ENCODE measurements at regions not wholly inside any gene's neighbourhood (a gene's known extent, or its start where the extent isn't known, plus 50 kb on each side); places are given as distances from the start of the nearest gene placed in this dataset.

DNA sequence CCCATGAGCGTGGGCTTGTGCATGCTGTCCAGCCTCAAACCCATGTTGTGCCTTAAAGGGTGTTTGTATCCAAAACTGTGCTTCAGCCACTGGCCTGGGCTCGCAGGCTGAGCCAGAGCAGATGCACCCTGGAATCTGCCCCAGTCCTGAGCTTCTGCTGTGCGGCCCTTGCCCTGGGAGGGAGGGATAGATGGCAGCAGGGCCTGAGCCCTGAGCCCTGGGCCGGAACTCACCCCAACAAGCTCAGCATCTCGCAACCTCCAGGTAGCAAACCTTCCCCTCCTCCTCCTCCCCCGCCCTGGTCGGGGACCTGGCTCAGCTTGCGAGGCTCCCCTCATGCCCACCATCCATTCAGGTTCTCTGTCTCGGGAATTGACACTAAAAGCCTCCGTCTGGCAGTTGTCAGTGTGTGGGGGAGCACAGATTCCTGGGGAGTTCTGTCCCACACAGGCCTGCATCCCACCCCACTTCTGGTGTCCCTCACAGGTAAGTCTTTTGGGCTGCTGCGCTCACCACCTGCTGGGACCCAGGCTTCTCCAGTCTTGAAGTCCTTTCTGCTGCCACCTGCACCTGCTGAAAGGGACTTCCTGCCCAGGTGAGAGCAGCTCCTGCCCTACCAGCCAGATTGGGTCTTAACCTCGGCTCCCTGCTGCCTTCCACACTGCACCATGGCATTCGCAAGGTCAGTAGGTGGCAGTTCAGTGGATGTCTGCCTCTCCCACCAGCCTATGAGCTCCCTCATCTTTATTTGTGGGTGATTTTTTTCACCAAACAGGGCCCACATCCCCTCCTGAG, 55.2 kb upstream of the OLFM1 start:
- no peak overlapping the region for H3K4me3 ChIP-seq (replicated peaks; ENCODE audit: low read depth, low read length)
- no peak for DNase-seq (ENCODE audit: extremely low read depth, low read depth)
- TF ChIP-seq, protein P1, sequence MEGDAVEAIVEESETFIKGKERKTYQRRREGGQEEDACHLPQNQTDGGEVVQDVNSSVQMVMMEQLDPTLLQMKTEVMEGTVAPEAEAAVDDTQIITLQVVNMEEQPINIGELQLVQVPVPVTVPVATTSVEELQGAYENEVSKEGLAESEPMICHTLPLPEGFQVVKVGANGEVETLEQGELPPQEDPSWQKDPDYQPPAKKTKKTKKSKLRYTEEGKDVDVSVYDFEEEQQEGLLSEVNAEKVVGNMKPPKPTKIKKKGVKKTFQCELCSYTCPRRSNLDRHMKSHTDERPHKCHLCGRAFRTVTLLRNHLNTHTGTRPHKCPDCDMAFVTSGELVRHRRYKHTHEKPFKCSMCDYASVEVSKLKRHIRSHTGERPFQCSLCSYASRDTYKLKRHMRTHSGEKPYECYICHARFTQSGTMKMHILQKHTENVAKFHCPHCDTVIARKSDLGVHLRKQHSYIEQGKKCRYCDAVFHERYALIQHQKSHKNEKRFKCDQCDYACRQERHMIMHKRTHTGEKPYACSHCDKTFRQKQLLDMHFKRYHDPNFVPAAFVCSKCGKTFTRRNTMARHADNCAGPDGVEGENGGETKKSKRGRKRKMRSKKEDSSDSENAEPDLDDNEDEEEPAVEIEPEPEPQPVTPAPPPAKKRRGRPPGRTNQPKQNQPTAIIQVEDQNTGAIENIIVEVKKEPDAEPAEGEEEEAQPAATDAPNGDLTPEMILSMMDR (IDR thresholded peaks at IDR 0.05; ENCODE audit: low read depth, low read length, missing control alignments): no peak

DNA sequence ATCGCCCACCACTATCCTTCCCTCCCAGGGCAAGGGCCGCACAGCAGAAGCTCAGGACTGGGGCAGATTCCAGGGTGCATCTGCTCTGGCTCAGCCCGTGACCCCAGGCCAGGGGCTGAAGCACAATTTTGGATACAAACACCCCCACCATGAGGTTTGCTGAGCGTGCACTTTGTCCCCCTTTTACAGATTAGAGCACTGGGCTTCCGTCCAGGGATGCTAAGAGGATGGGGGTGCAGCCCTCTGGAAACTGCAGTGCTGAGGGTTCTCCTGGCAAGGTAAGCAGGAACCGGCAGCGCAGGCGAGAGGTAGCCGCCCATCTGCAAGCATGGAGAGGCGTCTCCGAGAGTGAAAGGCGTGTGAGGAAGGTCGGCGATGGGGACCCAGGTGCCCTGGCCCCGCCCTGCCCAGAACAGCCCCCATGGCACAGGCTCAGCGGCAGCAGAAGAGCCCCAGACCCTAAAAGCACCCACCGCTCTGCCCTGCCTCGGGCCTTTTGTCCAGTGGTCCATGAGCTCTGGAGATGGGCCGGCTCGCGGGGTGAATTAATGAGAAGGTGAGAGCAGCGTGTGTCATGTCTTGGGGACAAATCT, 54.5 kb upstream of the OLFM1 start:
- DNase-seq (ENCODE audit: extremely low read depth, low read depth): no peak
- no peak overlapping the region for H3K4me3 ChIP-seq (replicated peaks; ENCODE audit: low read depth, low read length)
- TF ChIP-seq, protein P1 (IDR thresholded peaks at IDR 0.05; ENCODE audit: low read depth, low read length, missing control alignments): no peak

DNA sequence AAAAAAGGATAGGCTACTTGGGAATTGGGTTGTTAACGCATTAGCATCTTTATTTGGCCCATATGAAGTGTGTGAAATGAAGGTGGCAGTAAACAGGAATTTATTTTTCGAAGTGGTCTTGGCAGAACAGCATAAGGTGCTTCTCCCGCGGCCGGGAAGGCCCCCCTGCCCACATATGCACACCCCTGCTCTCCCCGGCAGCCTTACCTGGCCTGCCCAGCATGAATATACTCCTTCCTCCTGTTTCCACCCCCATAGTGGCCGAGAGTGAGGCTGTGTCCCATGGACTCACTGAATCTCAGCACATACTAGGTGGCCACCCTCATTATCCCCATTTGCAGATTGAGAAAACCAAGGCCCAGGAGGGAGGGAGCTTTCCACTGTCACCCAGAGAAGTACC, 54.0 kb upstream of the OLFM1 start:
- no peak for DNase-seq (ENCODE audit: extremely low read depth, low read depth)
- TF ChIP-seq, protein P1 (IDR thresholded peaks at IDR 0.05; ENCODE audit: low read depth, low read length, missing control alignments): no peak

DNA sequence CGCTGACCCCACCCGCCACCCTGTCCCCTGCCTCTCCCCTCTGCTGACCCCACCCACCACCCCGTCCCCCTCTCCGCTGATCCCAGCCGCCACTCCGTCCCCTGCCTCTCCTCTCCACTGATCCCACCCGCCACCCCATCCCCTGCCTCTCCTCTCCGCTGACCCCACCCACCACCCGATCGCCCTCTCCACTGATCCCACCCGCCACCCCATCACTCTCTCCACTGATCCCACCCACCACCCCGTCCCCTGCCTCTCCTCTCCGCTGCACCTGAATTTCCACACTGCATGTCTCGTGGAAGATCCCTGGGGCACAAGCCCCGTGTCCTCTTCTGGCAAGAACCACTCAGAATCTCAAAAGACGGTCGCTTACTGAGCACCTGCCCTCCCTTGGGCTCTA, 53.4 kb upstream of the OLFM1 start:
- H3K4me3 ChIP-seq (replicated peaks; ENCODE audit: low read depth, low read length): no peak overlapping the region
- TF ChIP-seq, protein P1 (IDR thresholded peaks at IDR 0.05; ENCODE audit: low read depth, low read length, missing control alignments): no peak
- DNase-seq (ENCODE audit: extremely low read depth, low read depth): no peak

More for the DNA sequence above, 54.0 kb upstream of the OLFM1 start:
- H3K4me3 ChIP-seq (replicated peaks; ENCODE audit: low read depth, low read length): no peak overlapping the region

DNA sequence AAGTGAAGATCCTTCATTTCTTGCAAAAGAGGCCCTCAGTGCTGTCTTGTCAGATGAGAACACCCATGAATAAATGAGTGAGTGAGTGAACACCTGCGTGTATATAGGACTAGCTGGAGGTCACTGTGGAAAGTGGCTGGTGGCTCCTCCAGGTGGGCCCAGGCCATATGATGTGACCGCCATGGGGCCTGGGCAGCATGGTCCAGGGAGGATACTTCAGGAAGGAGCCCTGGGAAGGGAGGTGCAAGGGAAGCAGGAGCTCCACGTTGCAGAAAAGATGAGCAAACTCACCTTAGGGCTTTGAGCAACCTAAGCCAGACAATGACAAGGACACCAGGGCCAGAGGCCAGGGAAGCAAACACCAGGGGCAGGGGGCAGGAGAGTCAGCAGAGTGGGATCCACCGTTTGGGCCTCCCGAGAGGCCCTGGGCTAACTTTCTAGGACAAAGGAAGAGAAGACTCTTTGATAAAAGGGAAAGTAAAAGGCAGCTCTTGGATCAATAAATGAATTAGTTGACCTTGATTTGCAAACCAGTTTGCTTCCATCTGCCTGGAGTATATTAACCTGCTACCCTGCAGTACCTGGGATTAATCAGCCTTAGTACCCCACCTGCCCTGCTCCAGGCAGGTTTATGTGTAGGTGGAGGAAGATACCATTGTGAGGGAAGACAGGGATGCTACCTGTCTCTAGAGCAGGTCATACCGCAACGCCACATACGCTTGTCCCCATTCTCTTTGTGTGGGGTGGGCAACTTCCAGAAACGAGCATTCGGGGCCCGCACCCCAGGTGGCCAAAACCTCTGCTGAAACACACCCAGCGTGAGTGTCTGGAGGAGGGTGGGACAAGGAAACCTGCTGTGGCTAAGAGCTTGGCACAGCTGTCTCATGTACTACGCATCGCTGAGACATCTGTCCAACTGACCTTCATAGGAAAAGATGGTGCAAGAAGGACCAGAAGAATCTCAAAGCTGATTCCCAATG, 51.4 kb upstream of the OLFM1 start:
- TF ChIP-seq, protein P1 (IDR thresholded peaks at IDR 0.05; ENCODE audit: low read depth, low read length, missing control alignments): no peak
- DNase-seq (ENCODE audit: extremely low read depth, low read depth): no peak
- no peak overlapping the region for H3K4me3 ChIP-seq (replicated peaks; ENCODE audit: low read depth, low read length)

DNA sequence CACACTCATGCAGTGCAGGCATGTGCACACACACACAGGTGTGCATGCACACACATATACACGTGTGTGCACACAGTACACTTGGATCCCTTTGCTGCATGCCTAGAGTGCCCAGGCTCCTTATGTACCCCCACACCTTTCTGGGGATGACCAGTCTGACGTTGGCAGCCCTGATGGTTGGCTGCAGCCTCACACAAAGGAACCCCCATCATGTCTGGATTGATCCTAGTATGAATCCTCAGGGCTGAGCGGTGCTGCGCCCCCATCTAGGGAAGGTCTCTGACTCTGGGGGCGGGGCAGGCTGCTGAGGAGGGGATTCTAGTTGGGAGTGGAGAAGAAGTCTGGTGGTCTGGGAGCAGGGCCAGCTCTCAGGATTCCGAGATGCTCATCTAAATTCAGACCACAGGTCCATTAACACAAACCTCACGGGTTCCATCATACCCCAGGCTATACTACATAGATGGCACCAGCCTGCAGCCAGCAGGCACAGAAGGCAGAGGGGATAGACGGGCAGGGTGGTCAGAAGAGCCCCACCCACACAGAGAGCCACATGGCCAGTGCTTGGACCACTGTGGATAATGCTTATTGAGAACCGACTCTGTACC, 50.5 kb upstream of the OLFM1 start:
- no peak for DNase-seq (ENCODE audit: extremely low read depth, low read depth)
- TF ChIP-seq, protein P1 (IDR thresholded peaks at IDR 0.05; ENCODE audit: low read depth, low read length, missing control alignments): no peak
- H3K4me3 ChIP-seq (replicated peaks; ENCODE audit: low read depth, low read length): no peak overlapping the region

Measured in HFF-Myc (cell line).